ENCODE measurements at regions not wholly inside any gene's neighbourhood (a gene's known extent, or its start where the extent isn't known, plus 50 kb on each side); places are given as distances from the start of the nearest gene placed in this dataset.

DNA sequence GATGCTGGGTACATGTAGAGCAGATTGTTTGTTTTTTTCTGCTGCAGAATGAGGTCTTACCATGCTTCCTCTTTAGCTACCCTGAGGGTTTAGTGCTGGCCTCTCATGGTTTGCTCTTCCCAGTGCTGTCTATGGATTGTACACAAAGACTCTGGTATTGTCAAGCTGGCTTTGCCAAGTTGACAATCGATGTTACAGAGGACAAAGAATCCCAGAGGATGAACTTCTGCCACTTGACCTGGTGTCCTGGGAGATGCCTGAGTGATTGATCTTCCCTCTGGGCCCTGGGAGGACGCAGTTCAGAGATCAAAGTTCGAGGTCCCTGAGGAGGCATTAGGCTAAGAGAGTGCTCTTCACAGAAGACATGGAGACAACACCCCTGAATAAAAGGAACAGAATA is 865.4 kb downstream of the CCSER2 start:
- in situ Hi-C loops (cut with HindIII; ENCODE audit: low sequenced_read_pairs) = no loop called here
- H3K4me3 ChIP-seq (ENCODE audit: low read depth, low read length) = no peak overlapping the region
- no peak for DNase-seq (ENCODE audit: low read depth)
- TF ChIP-seq, protein P1, sequence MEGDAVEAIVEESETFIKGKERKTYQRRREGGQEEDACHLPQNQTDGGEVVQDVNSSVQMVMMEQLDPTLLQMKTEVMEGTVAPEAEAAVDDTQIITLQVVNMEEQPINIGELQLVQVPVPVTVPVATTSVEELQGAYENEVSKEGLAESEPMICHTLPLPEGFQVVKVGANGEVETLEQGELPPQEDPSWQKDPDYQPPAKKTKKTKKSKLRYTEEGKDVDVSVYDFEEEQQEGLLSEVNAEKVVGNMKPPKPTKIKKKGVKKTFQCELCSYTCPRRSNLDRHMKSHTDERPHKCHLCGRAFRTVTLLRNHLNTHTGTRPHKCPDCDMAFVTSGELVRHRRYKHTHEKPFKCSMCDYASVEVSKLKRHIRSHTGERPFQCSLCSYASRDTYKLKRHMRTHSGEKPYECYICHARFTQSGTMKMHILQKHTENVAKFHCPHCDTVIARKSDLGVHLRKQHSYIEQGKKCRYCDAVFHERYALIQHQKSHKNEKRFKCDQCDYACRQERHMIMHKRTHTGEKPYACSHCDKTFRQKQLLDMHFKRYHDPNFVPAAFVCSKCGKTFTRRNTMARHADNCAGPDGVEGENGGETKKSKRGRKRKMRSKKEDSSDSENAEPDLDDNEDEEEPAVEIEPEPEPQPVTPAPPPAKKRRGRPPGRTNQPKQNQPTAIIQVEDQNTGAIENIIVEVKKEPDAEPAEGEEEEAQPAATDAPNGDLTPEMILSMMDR (IDR thresholded peaks at IDR 0.05; ENCODE audit: low read depth, low read length, missing control alignments) = no peak

DNA sequence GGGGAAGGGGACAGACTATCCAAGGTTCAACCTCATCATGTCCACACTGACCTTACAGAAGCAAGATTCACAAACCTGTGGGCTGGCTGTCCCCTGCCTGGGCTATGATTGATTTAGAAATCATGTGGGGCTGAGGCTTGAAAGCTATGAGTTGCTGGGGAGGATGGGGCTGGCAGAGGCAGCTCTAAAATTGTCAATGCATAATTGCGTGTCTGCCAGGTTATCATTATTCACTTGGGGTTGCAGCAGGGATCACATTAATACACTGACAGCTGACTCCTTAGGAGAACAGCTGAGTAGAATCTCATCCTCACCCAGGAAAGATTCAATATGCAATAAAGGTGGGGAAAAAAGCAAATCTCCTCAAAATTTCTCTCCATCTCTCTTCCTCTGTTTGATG is 866.3 kb downstream of the CCSER2 start:
- in situ Hi-C loops (cut with HindIII; ENCODE audit: low sequenced_read_pairs) = no loop called here
- no peak for DNase-seq (ENCODE audit: low read depth)
- TF ChIP-seq, protein P1 (IDR thresholded peaks at IDR 0.05; ENCODE audit: low read depth, low read length, missing control alignments) = no peak
- no peak overlapping the region for H3K4me3 ChIP-seq (ENCODE audit: low read depth, low read length)

DNA sequence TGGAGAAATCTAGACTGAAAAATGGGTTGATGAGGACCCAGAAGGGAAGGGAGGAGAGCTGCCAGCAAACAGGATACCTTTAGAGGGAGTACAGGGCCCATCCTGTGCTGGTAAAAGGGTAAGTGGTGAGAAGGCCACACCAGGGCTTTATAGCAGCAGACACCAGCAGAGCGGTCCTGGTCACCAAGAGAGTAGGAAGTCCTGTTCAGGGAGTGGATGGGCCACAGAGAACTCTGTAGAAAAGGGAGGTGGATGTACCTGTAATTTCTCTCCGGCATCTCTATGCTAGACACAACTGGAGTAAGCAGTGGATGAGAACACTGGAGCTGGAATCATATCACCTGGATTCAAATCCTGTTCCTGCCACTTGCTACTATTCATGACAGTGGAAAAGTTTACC is 867.2 kb downstream of the CCSER2 start:
- H3K4me3 ChIP-seq (ENCODE audit: low read depth, low read length) = no peak overlapping the region
- no peak for DNase-seq (ENCODE audit: low read depth)
- in situ Hi-C loops (cut with HindIII; ENCODE audit: low sequenced_read_pairs) = no loop called here
- TF ChIP-seq, protein P1 (IDR thresholded peaks at IDR 0.05; ENCODE audit: low read depth, low read length, missing control alignments) = no peak

DNA sequence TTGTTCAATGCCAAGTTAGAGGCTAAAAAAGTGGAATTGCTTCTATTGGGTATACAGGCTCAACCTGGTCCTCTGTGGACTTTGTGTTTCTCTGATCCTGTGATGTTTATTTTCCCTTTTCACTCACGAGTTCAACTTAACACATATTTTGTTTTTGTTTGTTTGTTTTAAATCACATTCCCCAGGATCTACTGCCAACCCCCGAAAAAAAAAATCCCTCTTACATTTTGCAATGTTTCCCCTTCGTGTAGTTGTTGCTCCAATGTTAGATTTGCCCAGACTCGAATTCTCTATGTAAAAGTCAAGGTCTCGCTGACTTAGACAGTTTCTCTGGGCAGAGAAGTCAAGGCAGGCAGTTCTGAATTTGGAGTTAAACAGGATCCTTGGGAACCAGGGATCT is 876.4 kb downstream of the CCSER2 start:
- no peak for DNase-seq (ENCODE audit: low read depth)
- H3K4me3 ChIP-seq (ENCODE audit: low read depth, low read length) = no peak overlapping the region
- in situ Hi-C loops (cut with HindIII; ENCODE audit: low sequenced_read_pairs) = no loop called here
- TF ChIP-seq, protein P1 (IDR thresholded peaks at IDR 0.05; ENCODE audit: low read depth, low read length, missing control alignments) = no peak

DNA sequence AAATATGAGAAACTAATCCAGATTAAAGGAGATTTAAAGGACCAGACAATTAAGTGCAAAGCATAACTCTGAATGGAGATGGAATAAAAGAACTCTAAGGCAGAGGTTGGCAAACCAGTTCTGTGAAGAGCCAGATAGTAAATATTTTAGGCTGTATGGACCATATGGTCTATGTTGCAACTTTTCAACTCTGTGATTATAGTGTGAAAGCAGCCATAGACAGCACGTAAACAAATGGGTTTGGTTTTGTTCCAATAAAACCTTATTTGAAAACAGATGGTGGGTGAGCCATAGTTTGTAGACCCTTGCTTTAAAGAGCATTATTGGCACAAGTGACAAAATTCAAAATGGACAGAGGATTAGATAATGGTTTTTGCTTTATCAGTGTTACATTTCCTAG is 884.1 kb downstream of the CCSER2 start:
- TF ChIP-seq, protein P1 (IDR thresholded peaks at IDR 0.05; ENCODE audit: low read depth, low read length, missing control alignments) = no peak
- in situ Hi-C loops (cut with HindIII; ENCODE audit: low sequenced_read_pairs) = no loop called here
- no peak overlapping the region for H3K4me3 ChIP-seq (ENCODE audit: low read depth, low read length)
- no peak for DNase-seq (ENCODE audit: low read depth)

- no peak for DNase-seq (ENCODE audit: low read depth)
- in situ Hi-C loops (cut with HindIII; ENCODE audit: low sequenced_read_pairs) = no loop called here
- H3K4me3 ChIP-seq (ENCODE audit: low read depth, low read length) = no peak overlapping the region
- TF ChIP-seq, protein P1 (IDR thresholded peaks at IDR 0.05; ENCODE audit: low read depth, low read length, missing control alignments) = no peak
These were observed 885.1 kb downstream of the CCSER2 start for GRCh38 chr10:85213493-85213892.

- DNase-seq (ENCODE audit: low read depth) = no peak
- TF ChIP-seq, protein P1 (IDR thresholded peaks at IDR 0.05; ENCODE audit: low read depth, low read length, missing control alignments) = no peak
- in situ Hi-C loops (cut with HindIII; ENCODE audit: low sequenced_read_pairs) = no loop called here
- no peak overlapping the region for H3K4me3 ChIP-seq (ENCODE audit: low read depth, low read length)
These were observed 893.9 kb downstream of the CCSER2 start for GRCh38 chr10:85222300-85222699.

All from astrocyte of the cerebellum (primary cell).